ENCODE measurements at regions not wholly inside any gene's neighbourhood (a gene's known extent, or its start where the extent isn't known, plus 50 kb on each side); places are given as distances from the start of the nearest gene placed in this dataset.
"Not testable (repeated sequence)": the region's sequence is repeated elsewhere in the genome, so short reads cannot be mapped to it uniquely, and the experiment has no call there.

- DNase-seq, result no peak
Observed at GRCh38 chr9:87338088-87338989, 159.3 kb upstream of the DAPK1 start.

- no peak for DNase-seq
Observed at GRCh38 chr9:87340391-87340790, 157.3 kb upstream of the DAPK1 start.

- no peak for DNase-seq
Observed at GRCh38 chr9:87342743-87343142, 154.9 kb upstream of the DAPK1 start.

- no peak for DNase-seq
Observed at GRCh38 chr9:87343816-87344430, 153.7 kb upstream of the DAPK1 start.

GRCh38 chr9:87346061-87346665 is 151.5 kb upstream of the DAPK1 start:
- no peak for DNase-seq

- DNase-seq, result no peak
Observed at GRCh38 chr9:87350915-87351314, 146.8 kb upstream of the DAPK1 start.

GRCh38 chr9:87353301-87353700 is 144.4 kb upstream of the DAPK1 start:
- DNase-seq, result no peak

- DNase-seq, result no peak
Observed at GRCh38 chr9:87354147-87354546, 143.5 kb upstream of the DAPK1 start.

GRCh38 chr9:87357600-87357999 is 140.1 kb upstream of the DAPK1 start:
- DNase-seq, result no peak

GRCh38 chr9:87359264-87359663 is 138.4 kb upstream of the DAPK1 start:
- DNase-seq, result no peak

- DNase-seq, result no peak
Observed at GRCh38 chr9:87359958-87360601, 137.6 kb upstream of the DAPK1 start.

- DNase-seq, result no peak
Observed at GRCh38 chr9:87370049-87370685, 127.5 kb upstream of the DAPK1 start.

GRCh38 chr9:87371795-87372355 is 125.8 kb upstream of the DAPK1 start:
- DNase-seq, result no peak

- no peak for DNase-seq
Observed at GRCh38 chr9:87372356-87372851, 125.3 kb upstream of the DAPK1 start.

- not testable (repeated sequence) for DNase-seq
Observed at GRCh38 chr9:87374023-87374919, 123.4 kb upstream of the DAPK1 start.

GRCh38 chr9:87375397-87376073 is 122.1 kb upstream of the DAPK1 start:
- no peak for DNase-seq

GRCh38 chr9:87378676-87379075 is 119.0 kb upstream of the DAPK1 start:
- no peak for DNase-seq

- DNase-seq, result no peak
Observed at GRCh38 chr9:87379300-87379699, 118.4 kb upstream of the DAPK1 start.

GRCh38 chr9:87381050-87381711 is 116.5 kb upstream of the DAPK1 start:
- no peak for DNase-seq

GRCh38 chr9:87381746-87382145 is 115.9 kb upstream of the DAPK1 start:
- no peak for DNase-seq

Data from activated CD8-positive, alpha-beta memory T cell treated with anti-CD3 and anti-CD28 coated beads for 24 hours (primary cell).